NCI-H460 (cell line): ENCODE measurements at regions not wholly inside any gene's neighbourhood (a gene's known extent, or its start where the extent isn't known, plus 50 kb on each side); places are given as distances from the start of the nearest gene placed in this dataset.
A peak's percentile ranks its signal among the peaks of the same experiment; 100 is the strongest.

Experiments used
- DNase-seq: peaks from one replicate; pipeline ENCODE4 v3.0.0-alpha.2; 2016; ENCODE audit warnings: low read depth; ENCODE audit errors: extremely low read depth

DNA sequence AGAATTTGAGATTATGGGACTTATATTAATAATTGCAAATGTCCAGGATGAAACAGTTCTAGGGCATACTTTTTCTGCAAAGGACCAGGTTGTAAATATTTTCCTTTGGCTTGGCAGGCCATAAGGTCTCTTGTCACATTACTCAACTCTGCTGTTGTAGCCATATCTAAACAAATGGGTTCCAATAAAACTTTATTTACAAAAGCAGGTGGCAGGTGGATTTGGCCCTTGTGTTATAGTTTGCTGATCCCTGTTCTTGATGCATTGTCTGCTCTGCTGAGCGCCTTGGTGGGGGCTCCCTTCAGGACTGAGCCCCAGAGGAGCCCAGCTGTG, 258.5 kb downstream of the FOXD2 start:
- DNase-seq: no peak

DNA sequence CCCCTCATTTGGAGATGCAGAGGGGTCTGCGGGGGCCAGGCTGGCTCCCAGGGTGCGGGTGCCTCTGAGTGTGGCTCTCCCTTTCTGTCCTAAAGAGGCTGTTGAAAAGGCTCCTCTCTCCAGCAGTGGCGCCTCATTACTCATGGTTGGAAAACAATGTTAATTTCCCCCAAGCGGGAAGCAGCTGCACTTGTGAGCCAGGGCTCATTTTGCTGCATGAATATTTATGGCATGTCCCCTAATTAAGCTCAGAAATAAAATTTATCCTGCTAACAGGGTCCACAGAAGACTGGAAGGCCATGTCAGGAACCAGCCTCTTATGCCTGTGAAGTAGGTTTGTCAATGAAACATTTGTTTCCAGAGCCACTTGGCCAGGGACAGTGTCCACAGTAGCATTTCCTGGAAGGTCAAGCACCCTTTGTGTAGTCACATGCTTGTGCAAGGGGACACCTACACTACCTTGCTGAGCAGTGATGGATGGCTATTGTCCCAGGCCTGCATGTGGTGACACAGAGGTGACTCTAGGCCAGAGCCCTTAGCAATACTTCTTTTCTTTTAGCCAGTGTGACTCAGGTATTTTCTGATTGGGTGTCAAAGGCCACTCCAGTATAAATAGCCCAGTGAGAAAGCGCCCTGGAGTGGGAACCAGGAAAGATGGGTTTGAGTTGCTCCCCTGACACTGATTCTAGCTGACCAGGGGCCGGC, 259.0 kb downstream of the FOXD2 start:
- DNase-seq: no peak

DNA sequence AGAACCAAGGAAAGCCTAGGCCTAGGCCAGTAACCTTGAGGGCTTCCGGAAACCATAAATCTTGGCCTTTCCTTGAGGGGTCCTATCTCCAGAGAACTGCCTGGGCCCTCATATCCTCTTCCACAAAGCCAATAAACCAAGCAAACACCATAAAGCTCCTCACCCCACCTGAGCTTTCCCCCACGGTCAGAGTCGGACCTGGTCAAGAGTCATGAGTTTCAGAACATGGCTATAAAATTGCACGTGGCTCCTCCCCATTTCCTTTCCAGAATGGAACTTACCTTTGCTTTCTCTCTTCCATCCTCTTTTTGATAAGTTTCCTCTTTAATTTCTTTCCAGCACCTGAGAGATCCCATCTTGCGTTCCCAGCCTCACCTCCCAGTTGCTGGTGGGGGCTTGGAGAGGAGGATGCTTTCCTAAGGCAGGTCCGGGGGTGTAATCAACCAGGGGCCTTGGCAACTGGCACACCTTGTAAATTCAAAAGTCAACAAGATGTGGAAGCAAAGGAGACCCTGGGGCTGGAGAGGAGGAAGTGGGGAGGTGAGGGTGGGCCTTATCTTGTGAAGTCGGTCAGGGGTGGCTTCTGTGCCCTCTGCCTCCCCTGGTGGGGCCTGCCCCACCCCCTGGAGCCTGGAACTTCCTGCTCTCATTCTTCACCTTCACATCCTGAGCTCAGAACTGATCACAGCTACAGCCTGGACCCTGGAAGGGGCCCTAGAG, 259.9 kb downstream of the FOXD2 start:
- DNase-seq: no peak

DNA sequence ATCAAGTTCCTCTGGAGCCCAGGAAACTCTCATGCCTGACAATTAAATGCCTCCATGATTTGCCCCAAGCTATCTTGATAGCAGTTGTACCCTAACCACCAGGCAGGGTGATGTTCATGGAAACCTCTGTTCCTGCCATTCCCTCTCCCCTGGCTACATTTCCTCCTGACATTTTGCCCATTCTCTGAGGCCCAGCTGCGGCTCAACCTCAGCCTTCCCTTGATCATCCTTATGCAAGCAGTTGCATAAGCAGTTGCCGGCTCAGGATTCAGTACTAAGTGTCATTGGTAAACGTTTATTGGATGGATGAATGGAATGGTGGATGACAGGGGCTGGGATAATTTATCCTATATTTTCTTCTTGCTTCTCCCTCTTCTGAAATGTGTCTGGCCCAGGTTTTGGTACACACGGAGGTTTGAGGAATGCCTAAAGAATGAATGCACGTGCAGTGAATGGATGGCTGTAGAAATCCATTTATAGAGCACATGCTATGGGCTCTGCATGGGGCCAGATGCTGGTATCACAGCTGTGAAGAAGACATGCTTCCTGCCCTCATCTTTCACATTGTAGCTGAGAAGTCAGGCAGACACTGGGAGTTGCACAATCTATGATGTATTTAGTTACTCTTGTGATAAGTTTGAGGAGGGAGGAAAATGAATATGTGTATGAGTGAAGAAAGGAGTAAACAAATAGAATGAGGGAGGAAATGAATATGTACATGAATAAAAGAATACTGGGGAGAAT, 261.8 kb downstream of the FOXD2 start:
- no peak for DNase-seq

DNA sequence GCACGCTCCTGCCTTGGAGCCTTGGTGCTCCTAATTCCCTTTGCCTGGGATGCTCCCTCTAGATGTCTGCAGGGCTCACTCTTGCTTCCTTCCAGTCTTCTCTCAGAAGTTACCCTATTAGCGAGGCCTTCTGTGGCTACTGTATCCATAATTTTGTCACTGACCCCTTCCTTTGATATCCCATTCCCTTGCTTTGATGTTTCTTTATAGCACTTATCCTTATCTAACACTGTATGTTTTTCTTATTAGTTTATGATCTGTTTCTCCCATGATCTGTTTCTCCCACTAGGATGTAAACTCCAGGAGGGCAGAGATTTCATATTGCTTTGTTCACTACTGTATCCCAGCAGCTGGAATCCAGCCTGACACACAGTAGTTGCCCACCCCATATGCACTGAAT, 263.4 kb downstream of the FOXD2 start:
- DNase-seq: no peak

DNA sequence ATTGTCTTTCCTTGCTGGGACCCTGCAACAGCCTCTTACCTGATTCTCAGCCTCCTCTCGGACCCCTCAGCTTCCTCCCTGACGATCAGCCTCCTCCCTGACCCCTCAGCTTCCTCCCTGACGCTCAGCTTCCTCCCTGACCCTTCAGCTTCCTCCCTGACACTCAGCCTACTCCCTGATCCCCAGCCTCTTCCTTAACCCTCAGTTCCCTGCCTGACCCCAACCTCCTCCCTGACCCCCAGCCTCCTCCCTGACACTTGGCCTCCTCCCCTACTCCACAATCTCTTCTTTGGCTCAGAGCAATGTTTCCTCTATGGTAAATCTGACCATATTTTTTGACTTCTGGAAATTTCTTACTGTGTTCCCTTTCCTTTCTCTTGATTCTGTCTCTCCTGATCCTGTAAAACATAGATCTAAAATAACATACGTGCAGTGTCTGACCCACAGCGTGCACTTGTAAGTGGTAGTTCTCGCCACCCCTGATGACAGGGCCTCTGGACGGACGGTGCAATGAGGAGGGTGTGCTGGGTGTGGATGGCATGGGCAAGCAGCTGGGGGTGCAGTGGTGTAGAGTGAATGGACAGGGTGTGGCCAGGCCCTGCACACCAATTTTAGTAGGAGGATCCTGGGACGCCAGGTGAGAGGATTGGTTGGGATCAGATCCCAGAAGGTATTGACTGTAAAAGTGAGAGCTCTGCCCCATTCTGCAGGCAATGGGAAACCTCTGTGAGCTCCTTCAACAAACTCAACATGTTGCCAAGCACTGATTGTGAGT, 264.1 kb downstream of the FOXD2 start:
- DNase-seq: no peak

DNA sequence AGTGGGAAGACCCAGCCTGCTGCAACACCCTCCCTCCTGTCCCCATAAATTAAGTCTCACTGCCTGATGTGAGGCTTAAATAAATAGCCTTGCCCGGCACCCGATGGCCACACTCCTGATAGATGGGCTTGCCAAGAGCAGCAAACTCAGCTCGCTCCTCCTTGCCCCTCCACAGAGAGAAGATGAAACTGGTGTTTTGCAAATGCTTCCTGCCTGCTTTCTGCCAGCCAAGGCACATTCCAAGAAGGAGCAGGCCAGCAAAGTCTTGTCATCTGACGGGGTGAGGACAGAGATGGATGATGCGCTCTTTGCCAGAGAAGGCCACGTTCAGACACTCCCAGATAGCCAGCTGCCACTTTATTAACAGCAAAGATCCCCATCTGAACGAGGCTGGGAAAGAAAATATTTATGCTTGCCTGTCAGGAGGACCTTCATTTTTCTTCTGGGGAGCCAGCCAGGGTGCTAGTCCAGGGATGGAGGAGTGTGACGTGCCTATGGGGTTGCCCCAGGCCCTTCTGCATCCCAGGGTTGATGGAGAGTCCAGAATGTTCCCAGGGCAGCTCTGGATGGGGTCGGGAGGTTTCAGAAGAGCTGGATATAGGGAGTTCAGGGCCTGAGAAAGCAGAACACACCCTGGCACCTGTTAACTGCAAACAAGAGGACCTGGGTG, 265.4 kb downstream of the FOXD2 start:
- no peak for DNase-seq

DNA sequence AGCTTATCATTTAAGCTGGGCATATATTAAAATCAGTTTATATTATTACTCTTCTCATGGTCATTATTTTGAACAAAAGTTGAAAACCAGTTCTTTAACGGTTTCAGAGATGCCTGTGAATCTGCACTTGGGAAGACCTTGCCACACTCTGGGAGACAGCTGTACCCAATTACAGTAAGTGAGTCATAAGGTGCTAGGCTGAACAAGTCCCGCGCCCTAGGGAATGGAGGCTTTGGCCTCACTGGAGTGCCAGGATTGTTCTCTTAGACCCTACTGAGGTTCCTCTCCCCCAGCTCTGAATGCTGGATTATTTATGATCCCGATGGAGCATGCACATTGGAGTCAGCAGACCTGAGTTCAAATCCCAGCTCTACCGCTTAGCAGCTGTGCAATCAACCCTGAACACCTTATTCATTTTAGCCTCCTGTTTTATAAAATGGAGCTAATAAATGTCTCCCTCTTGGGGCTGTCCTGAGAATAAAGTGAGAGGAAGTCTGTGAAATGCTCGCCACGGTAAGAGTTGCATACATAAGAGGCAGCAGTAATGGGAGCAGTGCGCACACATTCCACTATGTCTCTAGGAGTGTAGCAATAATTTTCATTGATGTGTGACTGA, 266.2 kb downstream of the FOXD2 start:
- DNase-seq: no peak

DNA sequence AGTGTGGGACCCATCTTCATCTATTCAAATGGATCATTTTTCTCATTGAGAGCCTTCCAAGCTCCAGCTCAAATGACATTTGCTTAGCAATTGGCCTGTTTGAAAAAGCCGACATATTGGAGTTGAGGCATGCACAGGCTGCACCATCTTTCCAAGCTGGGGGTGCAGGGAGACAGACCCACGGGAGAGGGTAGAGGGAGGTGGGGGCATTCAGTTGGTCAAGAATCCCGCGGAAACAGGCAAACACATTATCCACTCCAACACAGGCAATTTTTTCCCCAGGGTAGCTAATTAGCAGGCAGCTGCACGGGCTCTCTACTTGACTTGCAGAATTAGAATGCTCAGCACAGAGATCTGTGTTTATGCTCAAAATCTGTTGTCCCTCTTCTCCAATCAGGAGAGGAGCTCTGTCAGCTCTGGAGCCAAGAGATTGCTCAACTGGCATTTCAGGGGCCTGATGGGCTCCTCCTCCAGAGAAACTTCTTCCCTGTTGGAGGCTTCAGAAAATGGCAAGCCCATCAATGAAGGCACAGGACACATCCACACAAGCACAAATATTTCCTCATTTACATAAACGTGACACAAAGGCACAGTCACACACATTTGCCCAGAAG, 267.8 kb downstream of the FOXD2 start:
- no peak for DNase-seq

DNA sequence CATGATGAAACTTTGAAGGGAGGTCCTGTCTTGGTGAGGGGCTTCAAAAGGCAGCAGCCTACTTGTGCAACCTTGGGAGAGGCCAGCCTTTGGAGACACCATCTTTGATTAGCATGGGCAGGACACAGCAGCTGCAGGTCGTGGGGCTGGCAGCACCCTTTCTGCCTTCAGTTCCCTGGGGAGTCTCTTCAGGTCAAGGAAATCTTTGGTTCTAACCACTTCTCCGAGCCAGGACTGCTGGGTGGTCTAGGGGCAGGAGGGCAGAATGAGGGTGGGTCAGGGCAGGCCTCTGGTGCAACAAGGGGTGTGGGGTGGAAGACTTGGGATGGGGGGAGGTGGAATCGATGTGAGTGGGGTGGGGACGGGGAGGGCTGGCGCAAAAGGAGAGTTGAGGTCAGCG, 269.7 kb downstream of the FOXD2 start:
- no peak for DNase-seq

DNA sequence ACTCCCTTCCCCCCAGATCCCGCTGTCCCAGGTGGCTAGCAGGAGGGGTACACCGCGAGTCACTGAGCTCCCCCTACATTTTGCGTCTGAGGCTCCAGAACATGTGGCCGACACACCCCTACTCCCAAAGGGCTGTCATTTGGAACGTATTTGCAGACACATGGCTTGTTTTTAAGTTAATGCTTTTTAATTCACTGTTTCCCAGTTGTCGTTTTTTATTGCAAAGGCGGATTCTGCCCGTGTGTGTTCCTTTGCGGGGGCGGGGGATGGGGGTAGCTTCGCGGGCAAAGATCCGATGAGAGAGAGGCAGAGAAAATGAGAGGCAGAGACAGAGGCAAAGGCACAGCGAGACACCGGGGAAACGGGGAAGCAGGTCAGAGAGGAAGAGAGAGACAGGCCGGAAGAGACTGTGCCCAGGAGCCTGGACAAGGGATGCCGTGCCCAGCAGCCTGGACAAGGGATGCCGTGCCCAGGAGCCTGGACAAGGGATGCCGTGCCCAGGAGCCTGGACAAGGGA, 270.2 kb downstream of the FOXD2 start:
- no peak for DNase-seq

DNA sequence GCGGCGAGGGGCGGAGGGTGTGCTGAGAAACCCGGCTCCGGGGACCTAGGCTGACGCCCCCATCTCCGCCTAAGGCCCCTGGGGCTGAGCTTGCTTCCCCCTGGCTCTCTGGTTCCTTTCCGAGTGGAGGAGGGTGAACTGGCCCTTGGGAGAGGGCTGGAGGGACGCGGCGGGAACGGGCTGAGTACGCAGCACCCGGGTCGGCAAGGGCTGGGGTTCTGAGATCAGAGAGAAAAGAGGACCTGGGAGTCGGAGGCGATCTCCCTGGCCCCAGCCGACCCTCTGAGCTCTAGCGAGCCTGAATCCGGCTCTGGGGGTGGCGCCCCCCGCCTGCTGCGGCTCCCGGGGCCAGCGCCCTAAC, 270.8 kb downstream of the FOXD2 start:
- no peak for DNase-seq

DNA sequence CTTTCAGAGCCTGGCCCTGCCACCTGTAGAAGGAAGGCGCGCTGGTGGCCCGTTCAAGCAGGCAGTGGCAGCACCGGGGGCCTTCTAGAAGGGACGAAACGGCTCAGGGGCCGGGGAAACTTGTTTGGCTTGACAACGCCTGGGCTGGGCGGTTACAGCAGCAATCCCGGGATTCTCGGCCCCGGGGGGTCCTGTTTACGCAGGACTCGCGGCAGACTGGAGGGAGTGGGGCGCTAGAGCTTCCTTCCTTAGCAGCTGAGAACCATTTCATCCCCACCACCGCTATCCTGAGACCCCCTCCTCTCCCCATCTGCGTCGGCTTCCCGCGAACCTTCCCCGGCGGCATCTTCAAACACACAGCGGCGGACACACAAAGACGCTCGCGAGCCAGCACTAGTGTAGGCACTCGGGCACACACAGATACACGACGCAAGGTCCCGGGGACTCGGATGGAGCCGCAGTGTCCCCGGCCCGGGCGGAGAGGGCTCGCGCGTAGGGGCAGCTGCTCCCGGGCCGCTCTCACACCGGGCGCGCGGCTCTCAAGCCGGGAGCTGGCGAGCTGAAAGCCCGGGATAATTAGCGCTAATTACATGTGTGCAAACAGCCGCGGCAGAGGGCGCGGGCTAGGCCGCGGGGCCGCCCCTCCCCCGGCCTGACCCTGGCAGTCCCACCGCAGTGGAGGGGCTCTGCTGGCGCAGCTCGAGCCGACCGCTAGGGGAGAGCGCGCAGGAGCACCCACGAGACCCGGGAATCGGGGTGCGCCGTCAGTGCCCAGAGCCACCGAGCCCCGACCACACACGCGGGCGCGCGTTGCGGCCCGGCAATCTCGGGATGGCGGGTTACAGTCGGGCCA, 271.4 kb downstream of the FOXD2 start:
- DNase-seq: no peak

DNA sequence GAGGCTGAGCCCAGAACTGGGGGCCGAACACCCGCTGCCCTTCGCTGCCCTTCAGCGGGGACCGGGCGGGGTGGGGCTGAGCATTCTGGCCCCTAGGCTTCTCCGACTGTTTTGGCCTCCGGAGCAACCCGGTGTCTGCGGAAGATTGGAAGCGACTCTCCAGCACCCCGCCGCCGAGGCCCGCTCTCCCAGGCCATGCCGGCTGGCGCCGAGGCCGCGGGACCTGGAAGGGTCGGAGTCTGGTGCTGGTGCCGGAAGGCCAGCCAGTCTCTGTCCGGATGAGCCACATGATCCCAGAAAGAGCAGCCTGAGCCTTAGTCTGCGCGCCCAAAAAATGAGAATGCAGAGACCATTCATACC, 272.0 kb downstream of the FOXD2 start:
- DNase-seq: no peak

DNA sequence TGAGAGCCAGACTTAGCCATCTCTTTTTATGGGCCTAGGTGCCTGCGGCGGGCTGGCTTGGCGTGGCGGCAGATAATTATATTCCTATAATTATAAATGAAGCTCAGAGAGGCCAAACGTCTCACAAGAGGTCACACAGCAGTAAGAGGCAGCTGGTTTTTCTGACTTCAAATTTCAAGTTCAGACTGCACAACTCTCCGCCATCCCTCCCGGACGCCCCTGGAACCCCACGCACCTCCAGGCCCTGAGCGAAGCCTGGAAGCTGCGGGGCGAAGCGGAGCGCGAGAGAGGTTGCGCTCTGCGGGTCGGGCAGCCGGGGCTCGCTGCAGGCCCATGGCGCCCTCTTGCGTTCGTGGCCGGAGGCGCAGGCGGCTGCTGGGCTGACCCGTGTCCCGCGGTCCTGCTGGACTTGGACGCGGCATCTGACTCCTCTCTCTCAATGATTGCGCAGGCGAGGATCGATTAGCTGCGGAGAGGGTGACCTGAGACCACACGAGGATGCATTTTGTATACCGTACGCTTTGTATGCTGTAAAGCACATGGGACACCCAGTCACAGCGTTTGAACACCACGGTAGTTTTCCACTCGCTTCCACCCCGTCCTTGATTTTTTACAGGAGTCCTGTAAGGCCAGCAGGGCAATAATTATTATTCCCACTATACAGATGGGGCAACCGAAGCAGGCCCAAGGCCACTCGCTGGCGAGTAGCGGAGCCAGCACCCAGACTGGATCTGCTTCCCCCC, 272.7 kb downstream of the FOXD2 start:
- peak; percentile 46 for DNase-seq
